Activated B cell treated with CpG ODN at 0.5 μM for 24 hours (primary cell): ENCODE measurements at regions not wholly inside any gene's neighbourhood (a gene's known extent, or its start where the extent isn't known, plus 50 kb on each side); places are given as distances from the start of the nearest gene placed in this dataset.

ENCODE experiments used
- ATAC-seq: fragments of 200-7000 bp; cut with Tn5 transposase; one replicate; pipeline ENCODE4 v1.10.0; 2021; ENCODE audit warnings: low read depth, mild to moderate bottlenecking, moderate library complexity
- CTCF ChIA-PET: fragments of 350-600 bp; sonication (Branson Sonifier 250); formaldehyde crosslinking; loops from one replicate; lab custom pipeline; 2021; ENCODE audit warnings: antibody characterized with exemption; lab: Charles Lee
- POLR2A ChIA-PET: fragments of 350-600 bp; sonication (Branson Sonifier 250); formaldehyde crosslinking; loops from one replicate; lab custom pipeline; 2021; ENCODE audit warnings: antibody characterized with exemption; lab: Charles Lee
- DNase-seq: peaks from one replicate; pipeline ENCODE4 v3.0.0; 2022
- H3K27ac Mint-ChIP-seq: one replicate; pipeline ENCODE4 v1.8.0; 2020; ENCODE audit warnings: mixed read lengths
- H3K27me3 Mint-ChIP-seq: one replicate; pipeline ENCODE4 v1.8.0; 2021; ENCODE audit warnings: mixed read lengths
- H3K36me3 Mint-ChIP-seq: one replicate; pipeline ENCODE4 v1.8.0; 2021; ENCODE audit warnings: low read depth, mixed read lengths
- H3K4me1 Mint-ChIP-seq: one replicate; pipeline ENCODE4 v1.8.0; 2021; ENCODE audit warnings: mixed read lengths
- H3K4me3 Mint-ChIP-seq: one replicate; pipeline ENCODE4 v1.8.0; 2020; ENCODE audit warnings: mild to moderate bottlenecking, mixed read lengths
- H3K9me3 Mint-ChIP-seq: one replicate; pipeline ENCODE4 v1.8.0; 2020; ENCODE audit warnings: mixed read lengths
- CTCF ChIP-seq: fragments of 200-600 bp; IDR thresholded peaks from one replicate; pipeline ENCODE4 v1.8.0; 2022; ENCODE audit warnings: antibody characterized with exemption, mild to moderate bottlenecking
- intact Hi-C: fragments of 100-400 bp; cut with micrococcal nuclease; formaldehyde crosslinking; loops from one replicate; pipeline ENCODE4 v1.15.1; 2024

GRCh38 chr13:79226938-79227337 is 179.1 kb downstream of the RBM26 start:
- no peak for TF ChIP-seq CTCF
- H3K27ac Mint-ChIP-seq: no peak overlapping the region
- CTCF ChIA-PET: no interaction called here

GRCh38 chr13:79226250-79226649 is 179.8 kb downstream of the RBM26 start:
- intact Hi-C loops: no loop called here
- Mint-ChIP-seq H3K36me3 (no peaks in the 10 kb centered on the region), H3K27ac (no peak overlapping the region), H3K4me3 (no peak overlapping the region), H3K4me1 (peaks cover 11% of the 10 kb centered on the region), H3K27me3 (no peaks in the 10 kb centered on the region), H3K9me3 (no peaks in the 10 kb centered on the region)
- no peak for ATAC-seq
- DNase-seq: no peak
- TF ChIP-seq CTCF: no peak
- CTCF ChIA-PET: no interaction called here
- POLR2A ChIA-PET: interaction anchor here (0.6 kb wide), 1 partner anchor 8 kb away, joined by 4 read pairs; no protein-coding TSS in a partner anchor

More at GRCh38 chr13:79226938-79227337, 179.1 kb downstream of the RBM26 start:
- POLR2A ChIA-PET: interaction anchor here (0.6 kb wide), 1 partner anchor 56 kb away, joined by 3 read pairs; no protein-coding TSS in a partner anchor
- no peak overlapping the region for H3K4me3 Mint-ChIP-seq
- ATAC-seq (no peak), DNase-seq (no peak)
- intact Hi-C loops: no loop called here
- no peaks in the 10 kb centered on the region for H3K27me3 Mint-ChIP-seq
- H3K36me3 Mint-ChIP-seq: no peaks in the 10 kb centered on the region
- H3K4me1 Mint-ChIP-seq: peaks cover 11% of the 10 kb centered on the region
- no peaks in the 10 kb centered on the region for H3K9me3 Mint-ChIP-seq

GRCh38 chr13:79225487-79226232 is 180.4 kb downstream of the RBM26 start:
- intact Hi-C loops: no loop called here
- ChIA-PET POLR2A (interaction anchor here (0.6 kb wide), 1 partner anchor 9 kb away, joined by 4 read pairs; no protein-coding TSS in a partner anchor), CTCF (no interaction called here)
- Mint-ChIP-seq H3K4me3 (no peak overlapping the region), H3K27ac (no peak overlapping the region), H3K27me3 (no peaks in the 10 kb centered on the region), H3K36me3 (no peaks in the 10 kb centered on the region), H3K4me1 (peaks cover 11% of the 10 kb centered on the region), H3K9me3 (no peaks in the 10 kb centered on the region)
- DNase-seq: no peak
- TF ChIP-seq CTCF: no peak
- no peak for ATAC-seq

GRCh38 chr13:79222427-79223205 is 183.4 kb downstream of the RBM26 start:
- intact Hi-C loops: no loop called here
- DNase-seq (no peak), ATAC-seq (no peak)
- Mint-ChIP-seq H3K9me3 (no peaks in the 10 kb centered on the region), H3K27me3 (no peaks in the 10 kb centered on the region), H3K27ac (no peak overlapping the region), H3K4me3 (no peak overlapping the region), H3K36me3 (no peaks in the 10 kb centered on the region), H3K4me1 (peaks cover 9% of the 10 kb centered on the region)
- ChIA-PET POLR2A (no interaction called here), CTCF (no interaction called here)
- TF ChIP-seq CTCF: no peak

- intact Hi-C loops: no loop called here
- H3K9me3 Mint-ChIP-seq: peaks cover 3% of the 10 kb centered on the region
- no peak overlapping the region for H3K4me3 Mint-ChIP-seq
- no peak overlapping the region for H3K27ac Mint-ChIP-seq
- ChIA-PET CTCF (no interaction called here), POLR2A (no interaction called here)
- H3K27me3 Mint-ChIP-seq: no peaks in the 10 kb centered on the region
- DNase-seq: no peak
- no peak for ATAC-seq
- TF ChIP-seq CTCF: no peak
- no peaks in the 10 kb centered on the region for H3K36me3 Mint-ChIP-seq
- H3K4me1 Mint-ChIP-seq: no peaks in the 10 kb centered on the region
Measured at GRCh38 chr13:79212064-79212619, 193.9 kb downstream of the RBM26 start.
